ENCODE measurements at regions not wholly inside any gene's neighbourhood (a gene's known extent, or its start where the extent isn't known, plus 50 kb on each side); places are given as distances from the start of the nearest gene placed in this dataset.

DNA sequence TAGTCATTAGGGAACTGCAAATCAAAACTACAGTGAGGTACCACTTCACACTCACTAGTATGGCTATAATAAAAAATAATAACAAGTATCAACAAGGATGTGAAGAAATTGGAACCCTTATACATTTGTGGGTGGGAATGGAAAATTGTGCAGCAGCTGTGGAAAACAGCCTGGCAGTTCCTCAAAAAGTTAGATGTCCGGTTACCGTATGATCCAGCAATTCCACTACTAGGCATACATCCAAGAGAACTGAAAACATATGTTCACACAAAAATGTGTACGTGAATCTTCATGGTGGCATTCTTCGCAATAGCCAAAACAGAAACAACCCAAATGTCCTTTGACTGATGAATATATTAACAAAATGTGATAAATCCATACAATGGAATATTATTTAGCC, 187.9 kb upstream of the LYSMD4 start:
- no peak overlapping the region for H3K4me3 ChIP-seq
- peaks cover 27% of the 10 kb centered on the region for H3K27me3 ChIP-seq
- H3K36me3 ChIP-seq, result no peaks in the 10 kb centered on the region
- H3K9me3 ChIP-seq, result no peaks in the 10 kb centered on the region
- no peak for DNase-seq

DNA sequence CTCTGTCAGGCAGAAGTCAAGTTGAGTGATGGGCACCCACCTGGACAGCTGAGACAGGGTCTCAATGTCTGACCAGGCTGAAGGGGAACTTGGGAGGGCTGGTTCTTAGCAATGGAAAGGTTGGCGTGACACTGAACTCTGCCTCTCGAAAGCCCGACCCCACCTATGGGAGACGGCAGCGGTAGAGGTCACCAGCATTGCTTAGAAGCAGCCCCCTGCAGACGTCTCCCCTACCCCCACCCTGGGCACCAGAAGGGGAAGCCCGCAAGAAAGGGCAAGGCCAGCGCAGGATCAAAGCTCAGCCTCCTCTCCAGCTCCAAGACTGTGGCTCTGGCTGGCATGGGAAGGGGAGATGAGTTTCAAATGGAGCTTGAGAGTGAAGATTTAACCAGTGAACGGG, 184.8 kb upstream of the LYSMD4 start:
- peaks cover 17% of the 10 kb centered on the region for H3K27me3 ChIP-seq
- H3K4me3 ChIP-seq, result no peak overlapping the region
- H3K36me3 ChIP-seq, result no peaks in the 10 kb centered on the region
- no peaks in the 10 kb centered on the region for H3K9me3 ChIP-seq
- no peak for DNase-seq

DNA sequence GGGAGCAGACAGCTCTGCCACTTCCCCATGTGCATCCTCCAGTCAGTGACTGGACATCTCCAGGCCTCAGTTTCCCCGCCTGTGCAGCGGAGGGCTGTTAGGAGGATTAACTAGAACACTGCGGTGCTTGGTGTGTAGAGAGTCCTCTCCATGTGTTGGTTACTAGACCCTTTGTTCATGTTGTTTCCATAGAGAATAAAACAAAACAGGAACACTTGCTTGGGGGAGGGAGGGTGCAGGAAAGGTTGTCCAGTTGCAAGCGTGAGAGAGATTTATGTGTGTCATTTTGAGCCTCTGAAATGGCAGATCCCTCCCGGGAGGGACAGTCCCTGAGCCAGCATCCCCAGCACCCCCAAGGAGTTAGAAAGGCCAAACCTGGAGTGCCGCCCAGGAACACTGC, 184.0 kb upstream of the LYSMD4 start:
- H3K9me3 ChIP-seq, result no peaks in the 10 kb centered on the region

DNA sequence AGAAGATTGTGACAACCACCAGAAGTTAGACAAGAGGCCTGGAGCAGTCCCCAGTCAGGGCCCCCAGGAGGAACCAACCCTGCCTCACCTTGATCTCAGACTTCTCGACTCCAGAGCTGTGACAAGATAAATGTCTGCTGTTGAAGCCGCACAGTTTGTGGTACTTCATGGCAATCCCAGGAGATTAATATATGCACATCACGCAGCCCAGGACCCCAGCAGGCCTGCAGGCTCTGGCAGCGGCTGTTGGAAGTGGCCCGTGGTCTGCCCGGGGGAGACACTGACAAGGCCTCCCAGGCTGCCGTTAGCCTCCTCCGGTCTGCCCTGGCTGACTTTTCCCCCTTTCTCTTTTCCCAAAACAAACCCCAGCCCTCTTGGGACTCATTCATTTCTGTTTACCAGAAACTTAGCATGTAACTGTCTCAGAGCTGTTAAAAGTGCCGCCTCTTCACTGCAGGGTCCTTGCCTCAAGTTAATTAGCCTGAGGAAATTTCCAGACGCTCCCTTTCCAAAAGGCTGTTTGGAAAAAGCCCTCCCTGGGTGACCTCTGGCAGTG, 183.5 kb upstream of the LYSMD4 start:
- DNase-seq, result no peak
- Histone ChIP-seq H3K9me3 (no peaks in the 10 kb centered on the region), H3K36me3 (no peaks in the 10 kb centered on the region), H3K27me3 (peaks cover 11% of the 10 kb centered on the region), H3K4me3 (no peak overlapping the region)

More for the DNA sequence above, 184.0 kb upstream of the LYSMD4 start:
- H3K27me3 ChIP-seq, result peaks cover 15% of the 10 kb centered on the region
- no peaks in the 10 kb centered on the region for H3K36me3 ChIP-seq
- DNase-seq, result no peak
- no peak overlapping the region for H3K4me3 ChIP-seq

DNA sequence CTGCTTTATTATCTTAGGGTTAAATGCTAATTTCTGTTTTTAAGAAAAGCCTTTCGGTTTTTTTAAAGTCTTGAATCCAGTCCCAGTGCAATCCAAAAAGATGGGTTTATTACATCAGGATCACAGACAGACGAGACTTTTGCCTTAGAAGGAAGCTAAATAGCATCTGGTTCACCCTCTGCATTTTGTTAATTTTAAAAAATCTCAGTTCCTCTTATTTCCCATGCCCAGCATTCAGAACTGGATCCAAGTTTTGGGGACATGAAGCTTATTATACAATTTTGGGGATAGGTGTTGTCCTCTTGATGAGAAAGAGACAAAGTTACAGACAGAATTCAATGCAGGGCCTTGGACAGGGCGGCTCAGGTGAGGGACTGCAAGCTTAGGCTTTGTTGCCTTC, 181.5 kb upstream of the LYSMD4 start:
- no peaks in the 10 kb centered on the region for H3K9me3 ChIP-seq
- DNase-seq, result no peak
- no peaks in the 10 kb centered on the region for H3K36me3 ChIP-seq
- H3K27me3 ChIP-seq, result peaks cover under 1% of the 10 kb centered on the region; the same call in 1 of the 2 replicates
- no peak overlapping the region for H3K4me3 ChIP-seq

DNA sequence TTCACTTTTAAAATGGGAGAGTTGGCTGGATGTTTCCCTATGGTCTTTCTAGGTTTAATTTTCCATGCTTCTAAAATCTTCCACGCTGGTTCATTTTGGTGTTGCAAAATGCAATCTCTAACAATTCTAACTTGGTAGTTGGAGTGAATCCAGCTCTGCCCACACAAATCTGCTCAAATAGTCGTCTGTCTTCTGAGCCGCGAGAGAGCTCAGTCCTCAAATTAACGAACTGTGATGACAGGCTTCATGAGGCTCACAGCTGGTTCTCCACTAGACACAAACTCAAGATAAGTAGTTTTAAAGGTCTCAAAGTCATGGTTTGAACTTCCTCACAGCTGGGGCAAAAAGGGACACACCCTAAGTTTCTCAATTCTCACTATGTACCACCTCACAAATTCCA, 178.6 kb upstream of the LYSMD4 start:
- DNase-seq, result no peak
- no peak overlapping the region for H3K4me3 ChIP-seq
- no peaks in the 10 kb centered on the region for H3K36me3 ChIP-seq
- no peaks in the 10 kb centered on the region for H3K9me3 ChIP-seq
- H3K27me3 ChIP-seq, result no peaks in the 10 kb centered on the region

DNA sequence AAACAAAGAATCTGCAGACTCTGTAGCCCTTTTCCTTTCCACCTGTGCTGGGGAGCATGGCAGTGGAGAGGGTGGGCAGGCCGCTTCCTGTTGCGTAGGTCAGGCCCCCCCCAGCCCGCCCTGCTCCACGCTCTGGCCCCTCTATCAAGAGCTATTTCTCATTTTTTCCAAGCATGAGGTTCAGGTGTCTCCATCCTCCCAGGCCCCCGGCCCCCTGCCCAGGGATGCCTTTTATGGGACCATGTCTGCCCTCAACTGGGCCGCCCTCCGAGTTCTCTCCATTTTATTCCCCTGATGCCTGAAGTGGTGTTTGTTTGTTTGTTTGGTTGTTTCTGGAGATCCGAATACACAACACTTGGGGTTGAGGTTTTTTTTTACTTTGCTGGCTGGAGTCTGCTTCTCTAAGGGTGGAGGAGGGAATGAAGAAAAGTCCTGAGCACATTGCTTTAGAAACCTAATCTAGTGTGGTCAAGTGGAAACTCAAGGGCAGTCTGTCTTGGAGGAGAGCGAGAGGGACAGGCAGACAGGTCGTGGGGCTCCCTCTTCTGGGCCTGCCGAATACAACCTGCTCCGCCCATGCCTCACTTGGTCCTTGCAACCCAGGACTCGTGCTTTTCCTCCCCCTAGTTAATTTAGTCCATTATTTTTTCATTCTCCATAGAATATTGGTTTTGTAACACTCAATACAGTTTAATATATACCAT, 176.5 kb upstream of the LYSMD4 start:
- no peak for DNase-seq
- Histone ChIP-seq H3K4me3 (no peak overlapping the region), H3K36me3 (no peaks in the 10 kb centered on the region), H3K27me3 (no peaks in the 10 kb centered on the region), H3K9me3 (no peaks in the 10 kb centered on the region)

DNA sequence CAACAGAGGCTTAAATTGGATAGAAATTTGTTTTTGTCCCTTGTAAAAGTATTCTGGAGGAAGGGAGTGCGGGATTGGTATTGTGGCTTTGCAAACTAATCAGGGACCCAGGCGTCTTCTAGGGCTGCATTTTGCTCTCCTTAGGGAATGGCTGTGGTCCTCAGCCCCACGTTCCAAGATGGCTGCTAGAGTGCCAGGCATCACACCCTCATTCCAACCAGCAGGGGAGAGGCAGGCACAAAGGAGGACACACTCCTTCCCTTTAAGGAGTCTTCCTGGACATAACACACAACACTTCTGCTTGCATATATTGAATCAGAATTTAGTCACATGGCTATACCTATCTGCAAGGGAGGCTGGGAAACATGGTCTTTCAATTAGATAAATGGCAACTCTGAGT, 174.5 kb upstream of the LYSMD4 start:
- H3K27me3 ChIP-seq, result peaks cover 3% of the 10 kb centered on the region; the same call in 1 of the 2 replicates
- H3K4me3 ChIP-seq, result no peak overlapping the region
- H3K36me3 ChIP-seq, result no peaks in the 10 kb centered on the region
- DNase-seq, result no peak
- H3K9me3 ChIP-seq, result no peaks in the 10 kb centered on the region

DNA sequence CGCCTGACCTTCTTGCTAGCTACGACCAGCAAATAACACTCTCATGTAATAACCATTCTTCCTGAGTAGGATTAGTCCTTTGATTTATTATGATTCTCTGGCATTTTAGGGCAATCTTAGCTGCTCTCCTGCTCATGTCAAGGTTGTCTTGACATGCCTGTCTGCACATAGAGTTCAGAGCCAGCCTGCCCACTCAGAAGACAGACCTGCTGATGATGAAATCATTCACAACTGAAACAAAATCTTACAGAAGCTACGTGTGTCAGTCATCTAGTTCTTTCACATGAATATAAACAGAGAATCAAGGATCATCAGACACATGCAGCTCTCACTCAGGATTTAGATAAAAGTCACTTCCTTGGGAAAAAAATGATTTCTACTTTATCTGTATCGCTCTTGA, 173.6 kb upstream of the LYSMD4 start:
- peaks cover 3% of the 10 kb centered on the region; the same call in 1 of the 2 replicates for H3K27me3 ChIP-seq
- H3K36me3 ChIP-seq, result no peaks in the 10 kb centered on the region
- H3K9me3 ChIP-seq, result no peaks in the 10 kb centered on the region
- H3K4me3 ChIP-seq, result no peak overlapping the region
- DNase-seq, result no peak

DNA sequence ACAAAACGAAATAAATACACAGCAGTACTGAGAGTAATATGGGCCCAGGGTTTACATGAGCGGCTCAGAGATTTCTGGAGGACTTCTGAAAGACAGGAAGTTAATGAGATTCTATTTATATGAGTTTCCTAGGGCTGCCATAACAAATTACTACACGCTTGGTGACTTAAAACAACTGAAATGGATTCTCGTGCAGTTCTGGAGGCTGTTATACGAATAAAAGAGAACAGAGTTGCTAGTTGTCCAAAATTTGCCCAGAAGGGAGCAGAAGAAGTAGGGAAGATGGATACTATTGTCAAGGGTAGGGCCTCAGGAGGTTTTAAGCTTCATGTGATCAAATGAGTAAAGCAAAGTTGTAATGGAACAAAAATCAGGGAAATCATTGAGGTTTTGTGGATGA, 173.1 kb upstream of the LYSMD4 start:
- Histone ChIP-seq H3K4me3 (no peak overlapping the region), H3K9me3 (no peaks in the 10 kb centered on the region), H3K36me3 (no peaks in the 10 kb centered on the region), H3K27me3 (peaks cover 3% of the 10 kb centered on the region; the same call in 1 of the 2 replicates)
- DNase-seq, result no peak

DNA sequence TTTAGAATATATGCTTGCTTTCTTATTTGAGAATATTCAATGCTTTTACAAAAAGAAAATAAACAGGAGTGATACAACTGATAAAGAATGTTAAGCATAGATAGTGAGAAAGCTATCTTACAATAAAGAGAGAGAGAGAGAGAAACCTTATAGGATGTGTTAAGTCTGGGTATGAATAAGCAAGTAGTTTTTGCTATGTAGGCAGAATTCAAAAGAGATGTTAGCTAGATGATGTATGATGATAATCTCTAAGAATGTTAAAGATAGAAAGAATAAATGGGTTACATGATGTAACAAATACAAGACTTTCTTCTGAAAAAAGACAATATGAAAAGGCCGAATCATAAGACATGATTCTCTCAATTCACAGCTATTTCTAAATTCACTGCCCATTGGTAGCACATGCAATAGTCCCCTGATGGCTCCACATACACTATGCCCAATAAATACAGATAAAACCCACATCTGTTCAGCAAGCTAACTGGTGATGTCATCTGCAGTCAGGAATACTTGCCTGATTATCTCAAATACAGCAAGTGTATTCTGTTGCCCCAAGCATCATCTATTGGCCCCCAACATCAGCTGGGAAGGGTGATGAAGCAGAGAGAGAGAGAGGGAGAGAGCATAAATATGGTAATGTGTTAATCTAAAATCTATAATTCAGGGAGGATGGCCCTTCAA, 169.2 kb upstream of the LYSMD4 start:
- DNase-seq, result no peak
- Histone ChIP-seq H3K27me3 (peaks cover 3% of the 10 kb centered on the region; the same call in 1 of the 2 replicates), H3K36me3 (no peaks in the 10 kb centered on the region), H3K4me3 (no peak overlapping the region), H3K9me3 (no peaks in the 10 kb centered on the region)

DNA sequence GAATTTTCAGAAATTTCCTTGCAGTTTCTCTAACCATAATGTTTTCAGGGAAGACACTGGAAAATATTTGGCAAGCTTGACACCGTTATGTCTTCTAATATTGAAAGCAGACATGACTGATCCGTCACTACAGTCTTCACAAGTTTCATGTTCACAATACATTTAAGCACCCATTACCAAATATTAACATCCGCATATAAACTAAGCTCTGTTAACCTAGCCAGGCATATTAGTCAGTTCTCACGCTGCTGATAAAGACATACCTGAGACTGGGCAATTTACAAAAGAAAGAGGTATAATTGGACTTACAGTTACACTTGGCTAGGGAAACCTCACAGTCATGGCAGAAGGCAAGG, 162.7 kb upstream of the LYSMD4 start:
- no peaks in the 10 kb centered on the region for H3K9me3 ChIP-seq
- H3K27me3 ChIP-seq, result no peaks in the 10 kb centered on the region
- H3K36me3 ChIP-seq, result no peaks in the 10 kb centered on the region
- no peak for DNase-seq
- H3K4me3 ChIP-seq, result no peak overlapping the region

DNA sequence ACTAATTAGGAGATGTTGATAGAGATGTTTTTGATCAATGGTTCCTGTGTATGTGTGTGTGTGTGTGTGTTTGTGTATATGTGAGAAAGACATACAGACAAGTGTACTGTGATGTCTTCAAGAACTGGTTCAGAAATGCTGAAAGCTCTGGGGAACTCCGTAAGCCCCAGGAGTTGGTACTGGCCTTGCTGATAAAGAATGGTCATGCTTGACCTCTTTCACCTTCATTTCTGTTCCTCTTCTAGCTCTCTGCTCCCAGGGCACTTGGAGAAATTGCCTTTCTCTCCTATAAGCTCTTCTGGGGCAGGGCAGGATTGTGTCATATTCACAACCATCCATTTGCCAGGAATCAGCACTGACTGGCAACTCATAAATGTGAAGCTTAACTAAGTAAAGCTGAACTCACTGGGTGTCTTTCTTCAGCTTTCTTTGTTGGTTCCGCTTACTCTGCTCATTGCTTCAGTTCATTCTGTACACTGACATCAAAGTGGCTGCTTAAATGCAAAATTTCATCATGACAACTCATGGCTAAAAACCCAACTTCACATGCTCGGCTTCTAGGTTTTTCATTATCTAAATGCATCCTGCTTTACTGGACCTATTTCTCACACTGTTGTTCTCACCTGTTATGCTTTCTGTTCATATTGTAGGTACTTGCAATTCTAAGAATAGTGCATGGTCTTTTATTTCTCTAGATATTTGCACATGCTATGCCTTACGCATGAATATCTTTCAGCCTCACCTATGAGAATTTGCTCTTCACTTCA, 162.1 kb upstream of the LYSMD4 start:
- no peak for DNase-seq
- H3K4me3 ChIP-seq, result no peak overlapping the region
- H3K27me3 ChIP-seq, result no peaks in the 10 kb centered on the region
- no peaks in the 10 kb centered on the region for H3K9me3 ChIP-seq
- no peaks in the 10 kb centered on the region for H3K36me3 ChIP-seq

DNA sequence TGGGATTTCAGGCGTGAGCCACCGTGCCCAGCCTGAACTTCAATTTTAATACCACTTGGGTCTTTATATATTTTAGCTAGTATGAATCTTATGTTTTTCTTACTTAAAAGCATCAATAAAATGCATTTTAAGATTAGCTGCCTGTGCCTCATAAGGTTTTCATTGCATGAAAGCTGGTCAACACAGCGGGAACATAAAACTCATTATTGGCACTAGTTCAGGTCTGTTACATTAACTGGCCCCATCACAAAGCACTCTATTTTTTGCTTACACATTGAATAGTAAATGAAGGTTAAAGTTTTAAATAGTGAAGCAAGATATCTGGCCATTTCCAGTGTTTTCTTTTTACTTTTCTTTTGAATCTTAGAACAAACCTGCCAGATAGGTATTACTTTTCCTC, 145.6 kb upstream of the LYSMD4 start:
- Histone ChIP-seq H3K9me3 (no peaks in the 10 kb centered on the region), H3K4me3 (no peak overlapping the region), H3K27me3 (no peaks in the 10 kb centered on the region), H3K36me3 (no peaks in the 10 kb centered on the region)
- DNase-seq, result no peak

DNA sequence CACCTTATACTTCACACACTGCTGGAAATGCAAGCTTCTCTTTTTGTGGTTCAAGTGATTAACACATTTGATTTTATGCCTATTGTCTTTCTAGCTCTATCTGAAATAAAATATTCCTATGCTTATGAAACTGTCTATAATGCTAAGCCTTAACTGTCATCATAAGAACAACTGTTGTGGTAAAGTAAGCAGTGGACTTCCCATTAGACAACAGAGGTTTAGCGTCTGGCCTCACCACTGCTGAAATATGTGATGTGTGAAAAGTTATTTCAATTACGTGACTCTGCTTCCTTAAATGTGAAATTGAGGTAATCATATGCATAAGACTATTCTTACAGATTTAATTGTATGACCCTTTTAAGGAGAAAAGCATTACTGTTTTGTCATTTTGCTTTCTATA, 140.2 kb upstream of the LYSMD4 start:
- Histone ChIP-seq H3K4me3 (no peak overlapping the region), H3K27me3 (peaks cover 3% of the 10 kb centered on the region; the same call in 1 of the 2 replicates), H3K36me3 (no peaks in the 10 kb centered on the region), H3K9me3 (no peaks in the 10 kb centered on the region)
- DNase-seq, result no peak

DNA sequence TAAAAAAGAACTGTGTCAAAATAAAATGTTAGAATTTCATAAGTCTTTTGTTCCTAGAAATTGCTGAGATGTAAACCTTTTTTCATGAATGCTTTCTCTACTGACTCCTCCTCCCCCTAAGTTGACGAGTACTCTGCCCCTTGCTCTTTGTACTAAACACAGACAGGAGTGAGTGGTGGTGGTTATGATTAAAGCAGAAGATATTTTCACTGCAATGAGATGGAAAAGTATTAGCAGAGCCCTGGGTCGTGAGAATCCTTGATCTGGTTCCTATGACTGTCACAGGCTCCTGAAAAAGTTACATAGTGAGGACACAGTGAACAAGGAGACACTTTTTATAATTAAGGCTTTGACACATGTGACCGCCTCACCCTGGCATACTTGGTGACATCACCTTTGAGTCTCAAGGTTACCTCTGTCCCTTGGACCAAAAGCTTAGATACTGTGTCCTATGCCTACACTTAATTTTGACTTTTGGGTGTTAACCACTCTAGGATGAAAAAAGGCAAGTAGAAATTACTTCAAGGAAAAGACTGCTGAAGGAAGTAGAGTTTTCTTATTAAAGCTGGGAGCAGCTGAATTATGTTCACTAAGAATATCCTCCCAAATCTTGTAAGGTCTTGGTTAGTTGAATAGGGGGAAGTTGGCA, 130.4 kb upstream of the LYSMD4 start:
- H3K27me3 ChIP-seq, result no peaks in the 10 kb centered on the region
- no peaks in the 10 kb centered on the region for H3K9me3 ChIP-seq
- H3K4me3 ChIP-seq, result no peak overlapping the region
- H3K36me3 ChIP-seq, result no peaks in the 10 kb centered on the region
- DNase-seq, result no peak

DNA sequence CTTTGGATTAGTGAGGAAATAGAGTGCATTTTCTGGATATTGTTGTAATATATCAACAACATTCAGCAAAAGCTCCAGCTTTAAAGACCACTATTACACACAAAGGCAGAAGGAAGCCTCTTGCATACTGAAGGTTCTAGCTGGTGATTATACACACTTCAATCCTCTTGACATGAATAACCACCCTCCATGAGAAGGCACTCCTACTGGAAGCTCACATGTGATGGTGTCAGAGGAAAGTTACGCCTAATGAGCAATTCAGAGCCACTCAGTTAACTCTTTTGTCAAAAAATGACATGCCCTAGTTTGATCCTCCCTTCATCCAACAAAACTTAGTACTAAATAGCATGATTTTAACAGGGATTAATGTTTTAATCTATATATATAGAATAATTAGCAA, 124.6 kb upstream of the LYSMD4 start:
- Histone ChIP-seq H3K27me3 (no peaks in the 10 kb centered on the region), H3K4me3 (no peak overlapping the region), H3K9me3 (no peaks in the 10 kb centered on the region), H3K36me3 (no peaks in the 10 kb centered on the region)
- no peak for DNase-seq
